ENCODE measurements at regions not wholly inside any gene's neighbourhood (a gene's known extent, or its start where the extent isn't known, plus 50 kb on each side); places are given as distances from the start of the nearest gene placed in this dataset.
"Not testable (repeated sequence)": the region's sequence is repeated elsewhere in the genome, so short reads cannot be mapped to it uniquely, and the experiment has no call there.

- H3K27ac ChIP-seq = no peak overlapping the region
Observed at GRCh38 chr13:63774133-63774532, 2358.5 kb upstream of the PCDH20 start.

GRCh38 chr13:63773476-63773875 lies 2357.8 kb upstream of the PCDH20 start:
- no peak overlapping the region for H3K27ac ChIP-seq
- TF ChIP-seq CTCF (conservative IDR thresholded peaks at IDR 0.05) (no peak), ZFX (IDR thresholded peaks at IDR 0.05) (no peak)

More at GRCh38 chr13:63774133-63774532, 2358.5 kb upstream of the PCDH20 start:
- TF ChIP-seq ZFX (IDR thresholded peaks at IDR 0.05) (no peak), CTCF (conservative IDR thresholded peaks at IDR 0.05) (no peak)

- H3K27ac ChIP-seq = not testable (repeated sequence)
Observed at GRCh38 chr13:63757683-63758082, 2342.0 kb upstream of the PCDH20 start.

- H3K27ac ChIP-seq = not testable (repeated sequence)
Observed at GRCh38 chr13:63749857-63750256, 2334.2 kb upstream of the PCDH20 start.

GRCh38 chr13:63741814-63742101 lies 2326.1 kb upstream of the PCDH20 start:
- H3K27ac ChIP-seq = not testable (repeated sequence)

GRCh38 chr13:63741029-63741813 lies 2325.6 kb upstream of the PCDH20 start:
- H3K27ac ChIP-seq = no peak overlapping the region
- TF ChIP-seq ZFX (IDR thresholded peaks at IDR 0.05) (no peak), CTCF (conservative IDR thresholded peaks at IDR 0.05) (no peak)

- H3K27ac ChIP-seq = not testable (repeated sequence)
Observed at GRCh38 chr13:63739112-63739735, 2323.6 kb upstream of the PCDH20 start.

GRCh38 chr13:63737418-63737817 lies 2321.8 kb upstream of the PCDH20 start:
- H3K27ac ChIP-seq = no peak overlapping the region
- no peak for TF ChIP-seq CTCF (conservative IDR thresholded peaks at IDR 0.05)
- no peak for TF ChIP-seq ZFX (IDR thresholded peaks at IDR 0.05)

GRCh38 chr13:63731896-63732295 lies 2316.2 kb upstream of the PCDH20 start:
- TF ChIP-seq ZFX (IDR thresholded peaks at IDR 0.05) (no peak), CTCF (conservative IDR thresholded peaks at IDR 0.05) (no peak)
- H3K27ac ChIP-seq = no peak overlapping the region

GRCh38 chr13:63712159-63712558 lies 2296.5 kb upstream of the PCDH20 start:
- H3K27ac ChIP-seq = not testable (repeated sequence)

Measured in C4-2B (cell line).